GM12891 (cell line): ENCODE measurements at regions not wholly inside any gene's neighbourhood (a gene's known extent, or its start where the extent isn't known, plus 50 kb on each side); places are given as distances from the start of the nearest gene placed in this dataset.

Experiments
- PAX5 ChIP-seq: IDR thresholded peaks from 2 replicates; pipeline ENCODE4 v1.6.1; 2011; ENCODE audit warnings: low read length, moderate library complexity, mild to moderate bottlenecking; ENCODE audit not compliant: insufficient read depth, severe bottlenecking
- POLR2A ChIP-seq: IDR thresholded peaks from 2 replicates; pipeline ENCODE4 v1.6.1; 2011; ENCODE audit warnings: low read depth, low read length, control low read depth
- POLR2AphosphoS5 ChIP-seq: IDR thresholded peaks from 2 replicates; pipeline ENCODE4 v1.6.1; 2011; ENCODE audit warnings: low read depth, low read length, control low read depth
- POU2F2 ChIP-seq: IDR thresholded peaks from 2 replicates; pipeline ENCODE4 v1.6.1; 2011; ENCODE audit warnings: low read depth, mild to moderate bottlenecking, control low read depth, low read length, moderate library complexity
- TAF1 ChIP-seq: IDR thresholded peaks from 2 replicates; pipeline ENCODE4 v1.6.1; 2011; ENCODE audit warnings: low read depth, low read length, control low read depth

- no peak for TF ChIP-seq POLR2AphosphoS5
- TF ChIP-seq POLR2A, result no peak
- no peak for TF ChIP-seq TAF1
- TF ChIP-seq POU2F2, result no peak
- TF ChIP-seq PAX5, result no peak
Observed at GRCh38 chr5:15424769-15425168, 75.2 kb upstream of the FBXL7 start.
